AG10803 (cell line): ENCODE measurements at regions not wholly inside any gene's neighbourhood (a gene's known extent, or its start where the extent isn't known, plus 50 kb on each side); places are given as distances from the start of the nearest gene placed in this dataset.

Source experiments
- DNase-seq: peaks from one replicate; pipeline ENCODE4 v3.0.0; 2010; ENCODE audit warnings: low read depth
- H3K4me3 ChIP-seq: 2 replicates; pipeline ENCODE4 v1.5.1; 2011; ENCODE audit warnings: mild to moderate bottlenecking, low read length, control low read depth
- CTCF ChIP-seq: conservative IDR thresholded peaks from 2 replicates; pipeline ENCODE4 v1.5.1; 2011; ENCODE audit warnings: mild to moderate bottlenecking, low read length, control low read depth, inconsistent platforms

DNA sequence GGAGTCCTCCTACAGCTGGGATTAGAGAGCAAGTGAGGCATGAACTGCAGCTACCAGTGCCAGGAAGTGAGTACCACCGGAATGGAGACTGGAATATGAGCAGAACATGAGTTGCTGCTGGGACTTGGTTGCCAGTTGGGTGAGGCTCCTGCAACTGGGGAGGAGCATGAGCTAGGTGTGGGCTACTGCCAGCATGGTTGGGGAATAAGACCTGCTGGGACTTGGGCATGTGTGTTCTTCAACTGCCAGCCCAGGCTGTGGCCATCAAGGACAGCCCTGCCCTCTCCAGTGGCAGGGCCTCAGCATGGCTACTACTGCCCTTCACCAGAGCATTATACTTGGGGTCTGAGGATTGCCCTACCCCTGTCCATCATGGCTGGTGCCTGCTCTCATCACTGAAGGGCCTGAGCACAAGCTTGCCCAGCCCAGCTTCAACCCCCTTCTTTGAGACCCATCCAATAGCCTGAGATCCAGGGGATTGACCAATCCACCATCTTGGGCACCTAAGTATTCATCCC, 665.0 kb downstream of the ELAVL2 start:
- DNase-seq = no peak
- no peak overlapping the region for H3K4me3 ChIP-seq
- TF ChIP-seq CTCF = no peak

DNA sequence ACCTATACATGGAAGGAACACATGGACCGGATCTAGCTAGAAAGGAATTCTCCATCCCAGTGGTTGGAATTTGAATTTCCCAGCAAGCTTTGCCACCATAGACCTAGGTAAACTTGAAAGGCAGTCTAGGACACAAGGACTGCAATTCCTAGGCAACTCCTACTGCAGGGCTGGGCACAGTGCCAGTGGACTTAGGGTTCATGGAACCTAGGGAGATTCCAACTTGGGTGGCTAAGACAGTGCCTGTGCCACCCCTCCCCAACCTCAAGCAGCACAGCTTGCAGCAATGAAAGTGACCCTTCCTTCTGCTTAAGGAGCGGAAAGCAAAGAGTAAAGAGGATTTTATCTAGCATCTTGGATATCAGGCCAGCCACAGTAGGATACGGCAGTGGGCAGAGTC, 663.3 kb downstream of the ELAVL2 start:
- no peak for TF ChIP-seq CTCF
- no peak for DNase-seq
- no peak overlapping the region for H3K4me3 ChIP-seq

- TF ChIP-seq CTCF = no peak
- H3K4me3 ChIP-seq = no peak overlapping the region
- DNase-seq = no peak
Measured at GRCh38 chr9:23171479-23171878, 654.6 kb downstream of the ELAVL2 start.

GRCh38 chr9:23172206-23172605, 653.8 kb downstream of the ELAVL2 start:
- H3K4me3 ChIP-seq = no peak overlapping the region
- TF ChIP-seq CTCF = no peak
- DNase-seq = no peak

DNA sequence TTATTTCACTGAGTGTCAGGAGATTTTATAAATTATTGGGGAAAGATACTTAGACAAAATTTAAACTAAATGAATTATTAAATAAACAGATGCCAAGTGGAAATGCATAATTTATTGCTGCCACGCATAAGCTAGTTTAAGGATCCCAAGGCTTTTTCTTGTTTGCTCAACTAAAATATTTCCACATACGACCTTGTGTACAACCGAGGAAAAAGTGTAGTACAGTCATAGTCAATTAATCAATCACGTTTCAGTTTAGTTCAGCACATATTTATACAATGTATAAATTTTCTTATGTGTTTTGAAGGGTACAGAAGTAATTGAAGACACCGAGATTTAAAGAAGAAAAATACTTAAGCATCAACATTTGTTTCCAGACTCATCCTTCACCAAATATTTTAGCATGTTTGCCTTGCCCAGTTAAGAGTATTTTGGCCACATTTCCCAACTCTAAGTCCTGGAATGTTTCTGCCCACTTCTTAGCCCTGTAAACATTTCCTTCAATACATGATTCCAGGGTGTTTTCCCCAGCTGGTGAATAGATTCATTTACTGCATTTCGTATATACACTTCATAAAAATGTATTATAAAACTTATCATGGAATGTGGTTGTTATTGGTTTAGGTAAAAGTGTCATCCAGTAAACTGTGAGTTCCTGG, 652.9 kb downstream of the ELAVL2 start:
- H3K4me3 ChIP-seq = no peak overlapping the region
- no peak for DNase-seq
- no peak for TF ChIP-seq CTCF

DNA sequence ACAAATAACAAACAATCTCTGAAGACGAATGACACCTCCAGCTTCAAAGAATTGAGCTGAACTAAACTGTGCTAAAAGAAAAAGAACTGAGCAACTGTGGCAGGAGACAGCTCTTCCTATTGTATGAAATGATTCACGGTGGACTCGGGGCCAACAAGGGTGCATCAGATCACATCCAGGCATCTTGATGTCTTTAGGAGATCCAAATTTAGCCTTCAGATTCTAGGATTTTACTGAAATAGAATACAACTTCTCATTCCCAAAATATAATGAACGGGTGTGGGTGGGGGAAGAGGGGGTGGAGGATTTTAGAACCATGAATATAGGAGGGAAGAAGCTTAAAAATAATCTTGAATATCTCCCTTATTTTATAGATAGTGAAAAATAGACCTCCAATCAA, 631.8 kb downstream of the ELAVL2 start:
- TF ChIP-seq CTCF = no peak
- DNase-seq = no peak
- no peak overlapping the region for H3K4me3 ChIP-seq

GRCh38 chr9:23215688-23216087, 610.4 kb downstream of the ELAVL2 start:
- TF ChIP-seq CTCF = no peak
- no peak overlapping the region for H3K4me3 ChIP-seq
- no peak for DNase-seq
